H9 (cell line): ENCODE measurements at regions not wholly inside any gene's neighbourhood (a gene's known extent, or its start where the extent isn't known, plus 50 kb on each side); places are given as distances from the start of the nearest gene placed in this dataset.

Source experiments
- DNase-seq: peaks from one replicate; pipeline ENCODE4 v3.0.0-alpha.2; 2017
- H2AFZ ChIP-seq: one replicate; pipeline ENCODE4 v1.6.1; 2013; ENCODE audit warnings: mild to moderate bottlenecking, low read length, control low read depth, moderate library complexity
- H2AK5ac ChIP-seq: 2 replicates; pipeline ENCODE4 v1.6.1; 2013; ENCODE audit warnings: low read length, control low read depth, mixed read lengths; ENCODE audit not compliant: insufficient read length
- H2BK120ac ChIP-seq: one replicate; pipeline ENCODE4 v1.6.1; 2013; ENCODE audit warnings: low read depth, mild to moderate bottlenecking, low read length, control low read depth, inconsistent platforms; ENCODE audit not compliant: poor library complexity, severe bottlenecking
- H2BK12ac ChIP-seq: 2 replicates; pipeline ENCODE4 v1.6.1; 2013; ENCODE audit warnings: low read length, control low read depth, mixed read lengths, low read depth; ENCODE audit not compliant: insufficient read length
- H2BK15ac ChIP-seq: 2 replicates; pipeline ENCODE4 v1.6.1; 2013; ENCODE audit warnings: low read depth, low read length, control low read depth
- H2BK20ac ChIP-seq: one replicate; pipeline ENCODE4 v1.6.1; 2013; ENCODE audit warnings: low read depth, mild to moderate bottlenecking, low read length, control low read depth, inconsistent platforms; ENCODE audit not compliant: poor library complexity, severe bottlenecking
- H2BK5ac ChIP-seq: 2 replicates; pipeline ENCODE4 v1.6.1; 2013; ENCODE audit warnings: low read length, control low read depth, mixed read lengths; ENCODE audit not compliant: insufficient read length
- H3K14ac ChIP-seq: 2 replicates; pipeline ENCODE4 v1.6.1; 2013; ENCODE audit warnings: low read length, control low read depth; ENCODE audit not compliant: insufficient read depth
- H3K18ac ChIP-seq: 2 replicates; pipeline ENCODE4 v1.6.1; 2013; ENCODE audit warnings: low read depth, mild to moderate bottlenecking, mixed read lengths, low read length, control low read depth; ENCODE audit not compliant: insufficient read length
- H3K23ac ChIP-seq: 2 replicates; pipeline ENCODE4 v1.6.1; 2013; ENCODE audit warnings: low read length, control low read depth, mixed read lengths, low read depth; ENCODE audit not compliant: insufficient read length
- H3K23me2 ChIP-seq: 2 replicates; pipeline ENCODE4 v1.6.1; 2013; ENCODE audit warnings: low read depth, mild to moderate bottlenecking, mixed read lengths, low read length, control low read depth; ENCODE audit not compliant: insufficient read length, poor library complexity, severe bottlenecking
- H3K27ac ChIP-seq: 2 replicates; pipeline ENCODE4 v1.5.1; 2013; ENCODE audit warnings: low read length, control low read depth, mixed read lengths, low read depth; ENCODE audit not compliant: insufficient read length
- H3K27me3 ChIP-seq: 2 replicates; pipeline ENCODE4 v1.6.1; 2013; ENCODE audit warnings: low read length, control low read depth, inconsistent platforms; ENCODE audit not compliant: insufficient read depth
- H3K4ac ChIP-seq: 2 replicates; pipeline ENCODE4 v1.6.1; 2013; ENCODE audit warnings: low read depth, mild to moderate bottlenecking, control low read depth, inconsistent platforms, low read length, moderate library complexity
- H3K4me1 ChIP-seq: 2 replicates; pipeline ENCODE4 v1.6.1; 2013; ENCODE audit warnings: low read length, control low read depth, inconsistent platforms; ENCODE audit not compliant: insufficient read depth
- H3K4me2 ChIP-seq: 2 replicates; pipeline ENCODE4 v1.6.1; 2013; ENCODE audit warnings: low read length, control low read depth, mixed read lengths; ENCODE audit not compliant: insufficient read length, insufficient read depth
- H3K56ac ChIP-seq: 2 replicates; pipeline ENCODE4 v1.6.1; 2013; ENCODE audit warnings: low read depth, mild to moderate bottlenecking, mixed read lengths, low read length, control low read depth; ENCODE audit not compliant: insufficient read length
- H3K79me1 ChIP-seq: 2 replicates; pipeline ENCODE4 v1.6.1; 2013; ENCODE audit warnings: low read depth, mild to moderate bottlenecking, moderate library complexity, low read length, control low read depth, inconsistent platforms; ENCODE audit not compliant: insufficient read depth, poor library complexity, severe bottlenecking
- H3K79me2 ChIP-seq: 2 replicates; pipeline ENCODE4 v1.6.1; 2013; ENCODE audit warnings: low read length, control low read depth, inconsistent platforms; ENCODE audit not compliant: insufficient read depth
- H3K9ac ChIP-seq: 2 replicates; pipeline ENCODE4 v1.6.1; 2013; ENCODE audit warnings: low read length, control low read depth, mixed read lengths; ENCODE audit not compliant: insufficient read length; ENCODE audit errors: extremely low read depth
- H3K9me3 ChIP-seq: one replicate; pipeline ENCODE4 v1.6.1; 2013; ENCODE audit warnings: low read depth, low read length, inconsistent platforms; ENCODE audit not compliant: control insufficient read depth
- H3T11ph ChIP-seq: one replicate; pipeline ENCODE4 v1.6.1; 2013; ENCODE audit warnings: mild to moderate bottlenecking, low read length, control low read depth, inconsistent platforms
- H4K20me1 ChIP-seq: one replicate; pipeline ENCODE4 v1.6.1; 2013; ENCODE audit not compliant: control insufficient read depth, insufficient read length, insufficient read depth
- H4K5ac ChIP-seq: 2 replicates; pipeline ENCODE4 v1.6.1; 2013; ENCODE audit warnings: low read depth, mild to moderate bottlenecking, mixed read lengths, low read length, control low read depth; ENCODE audit not compliant: insufficient read length
- H4K8ac ChIP-seq: replicated peaks from 2 replicates; pipeline ENCODE4 v1.6.1; 2013; ENCODE audit warnings: low read length, control low read depth, mixed read lengths, low read depth; ENCODE audit not compliant: insufficient read length
- H4K91ac ChIP-seq: 2 replicates; pipeline ENCODE4 v1.6.1; 2013; ENCODE audit warnings: low read depth, mild to moderate bottlenecking, moderate library complexity, mixed read lengths, low read length, control low read depth; ENCODE audit not compliant: insufficient read length
- H3K27ac Mint-ChIP-seq, 3 experiments: 2 replicates in 2 of 3; 3 replicates in 1 of 3; pipeline ENCODE4 v1.8.0; 2020 to 2021; ENCODE audit warnings: mixed read lengths in 3 of 3, mild to moderate bottlenecking in 1 of 3, moderate library complexity in 1 of 3
- H3K27me3 Mint-ChIP-seq: 2 replicates; pipeline ENCODE4 v1.8.0; 2021; ENCODE audit warnings: low read depth, mild to moderate bottlenecking, moderate library complexity, mixed read lengths
- H3K36me3 Mint-ChIP-seq, 3 experiments: 2 replicates in 2 of 3; 3 replicates in 1 of 3; pipeline ENCODE4 v1.8.0; 2020 to 2021; ENCODE audit warnings: low read depth in 3 of 3, mixed read lengths in 3 of 3; ENCODE audit not compliant: insufficient read depth in 1 of 3
- H3K4me1 Mint-ChIP-seq, 2 experiments: 2 replicates each; pipeline ENCODE4 v1.8.0; 2020; ENCODE audit warnings: mixed read lengths in 2 of 2
- H3K4me3 Mint-ChIP-seq, 2 experiments: 2 replicates in 1 of 2; 3 replicates in 1 of 2; pipeline ENCODE4 v1.8.0; 2020 to 2021; ENCODE audit warnings: mild to moderate bottlenecking in 2 of 2, mixed read lengths in 2 of 2, moderate library complexity in 1 of 2
- H3K9me3 Mint-ChIP-seq, 2 experiments: 2 replicates in 1 of 2; 3 replicates in 1 of 2; pipeline ENCODE4 v1.8.0; 2020; ENCODE audit warnings: mild to moderate bottlenecking in 2 of 2, mixed read lengths in 2 of 2, moderate library complexity in 1 of 2
- WGBS: extraction: QIAGEN DNeasy Blood & Tissue Kit; methylation state at CpG from one replicate; pipeline ENCODE4 v1.1.7; 2013; ENCODE audit warnings: missing lambda C conversion rate, low lambda C conversion rate, mixed read lengths; ENCODE audit not compliant: insufficient read length; ENCODE audit errors: extremely low coverage; 5-methylcytosine and 5-hydroxymethylcytosine counted together
- TF ChIP-seq, protein P1 (sequence below): fragments of 200-600 bp; sonication (generic); conservative IDR thresholded peaks from 3 replicates; pipeline ENCODE4 v1.8.0; 2021; ENCODE audit warnings: antibody characterized with exemption, mild to moderate bottlenecking

DNA sequence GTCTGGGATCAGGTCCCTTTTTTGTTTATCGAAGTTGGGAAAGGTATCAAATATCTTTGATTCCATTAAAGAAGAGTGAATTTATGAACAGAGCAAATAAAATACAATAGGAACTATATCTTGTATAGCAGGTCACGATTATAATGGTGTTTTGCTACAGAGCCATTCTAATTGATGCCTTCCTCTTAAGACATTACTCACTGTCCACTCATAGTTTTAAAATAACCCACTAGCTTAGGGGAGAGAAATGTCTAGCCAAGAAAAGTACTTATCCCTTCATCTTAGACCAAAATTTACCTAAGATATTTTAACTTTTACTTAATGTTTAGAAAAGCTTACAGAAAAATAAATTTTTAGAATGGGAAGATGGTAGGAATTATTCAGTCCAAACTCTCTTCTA, 112.0 kb upstream of the PABPC4L start:
- DNase-seq: no peak
- no peaks in the 10 kb centered on the region for H3K23me2 ChIP-seq
- no peak overlapping the region for H2BK15ac ChIP-seq
- TF ChIP-seq, protein P1, sequence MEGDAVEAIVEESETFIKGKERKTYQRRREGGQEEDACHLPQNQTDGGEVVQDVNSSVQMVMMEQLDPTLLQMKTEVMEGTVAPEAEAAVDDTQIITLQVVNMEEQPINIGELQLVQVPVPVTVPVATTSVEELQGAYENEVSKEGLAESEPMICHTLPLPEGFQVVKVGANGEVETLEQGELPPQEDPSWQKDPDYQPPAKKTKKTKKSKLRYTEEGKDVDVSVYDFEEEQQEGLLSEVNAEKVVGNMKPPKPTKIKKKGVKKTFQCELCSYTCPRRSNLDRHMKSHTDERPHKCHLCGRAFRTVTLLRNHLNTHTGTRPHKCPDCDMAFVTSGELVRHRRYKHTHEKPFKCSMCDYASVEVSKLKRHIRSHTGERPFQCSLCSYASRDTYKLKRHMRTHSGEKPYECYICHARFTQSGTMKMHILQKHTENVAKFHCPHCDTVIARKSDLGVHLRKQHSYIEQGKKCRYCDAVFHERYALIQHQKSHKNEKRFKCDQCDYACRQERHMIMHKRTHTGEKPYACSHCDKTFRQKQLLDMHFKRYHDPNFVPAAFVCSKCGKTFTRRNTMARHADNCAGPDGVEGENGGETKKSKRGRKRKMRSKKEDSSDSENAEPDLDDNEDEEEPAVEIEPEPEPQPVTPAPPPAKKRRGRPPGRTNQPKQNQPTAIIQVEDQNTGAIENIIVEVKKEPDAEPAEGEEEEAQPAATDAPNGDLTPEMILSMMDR: no peak
- no peak overlapping the region for H2BK120ac ChIP-seq
- no peak overlapping the region for H3K56ac ChIP-seq
- H2BK20ac ChIP-seq: no peak overlapping the region
- H3K36me3 Mint-ChIP-seq: no peaks in the 10 kb centered on the region
- no peaks in the 10 kb centered on the region; a peak in 1 of 5 replicates for H3K9me3 Mint-ChIP-seq
- no peak overlapping the region for H3K27ac ChIP-seq
- no peaks in the 10 kb centered on the region for H3K4me1 ChIP-seq
- no peaks in the 10 kb centered on the region for H3K79me2 ChIP-seq
- no peak overlapping the region for H3K23ac ChIP-seq
- no peaks in the 10 kb centered on the region for H3K79me1 ChIP-seq
- no peak overlapping the region for H3K4me3 Mint-ChIP-seq
- no peaks in the 10 kb centered on the region for H3K4me1 Mint-ChIP-seq
- no peaks in the 10 kb centered on the region for H3K27me3 Mint-ChIP-seq
- H3K27ac Mint-ChIP-seq: no peak overlapping the region
- no peak overlapping the region for H3K4ac ChIP-seq
- H4K91ac ChIP-seq: no peak overlapping the region
- no peak overlapping the region for H3K14ac ChIP-seq
- no peak overlapping the region for H4K5ac ChIP-seq
- no peaks in the 10 kb centered on the region for H4K20me1 ChIP-seq
- H3K9ac ChIP-seq: no peak overlapping the region
- H2AFZ ChIP-seq: no peak overlapping the region
- no CpG with 5 or more reads among the region's 2 CpGs for WGBS
- no peak overlapping the region for H2BK12ac ChIP-seq
- no peak overlapping the region for H3T11ph ChIP-seq
- H3K18ac ChIP-seq: no peak overlapping the region
- H3K9me3 ChIP-seq: no peaks in the 10 kb centered on the region
- H2BK5ac ChIP-seq: no peak overlapping the region
- no peak overlapping the region for H4K8ac ChIP-seq
- H3K27me3 ChIP-seq: no peaks in the 10 kb centered on the region
- H2AK5ac ChIP-seq: no peak overlapping the region
- no peak overlapping the region for H3K4me2 ChIP-seq
